GM23338 (cell line): ENCODE measurements at regions not wholly inside any gene's neighbourhood (a gene's known extent, or its start where the extent isn't known, plus 50 kb on each side); places are given as distances from the start of the nearest gene placed in this dataset.

Source experiments
- EZH2phosphoT487 ChIP-seq: fragments of 200-600 bp; sonication (generic); IDR thresholded peaks from one replicate; pipeline ENCODE4 v1.8.1; 2018; ENCODE audit warnings: antibody characterized with exemption; ENCODE audit not compliant: unreplicated experiment
- STAT1 ChIP-seq: IDR thresholded peaks from one replicate; pipeline ENCODE4 v1.6.1; 2016; ENCODE audit warnings: antibody characterized with exemption; ENCODE audit not compliant: unreplicated experiment
- ZNF114 ChIP-seq: fragments of 250-450 bp; sonication (Bioruptor Pico); IDR thresholded peaks from 2 replicates; pipeline ENCODE4 v1.5.0; 2020; ENCODE audit warnings: mild to moderate bottlenecking, moderate library complexity
- ZNF462 ChIP-seq: fragments of 250-450 bp; sonication (Bioruptor Pico); IDR thresholded peaks from 2 replicates; pipeline ENCODE4 v1.5.0; 2020; ENCODE audit warnings: mild to moderate bottlenecking, moderate library complexity
- TF ChIP-seq, protein P1 (sequence below): IDR thresholded peaks from one replicate; pipeline ENCODE4 v1.6.1; 2018; ENCODE audit warnings: antibody characterized with exemption; ENCODE audit not compliant: unreplicated experiment
- TF ChIP-seq, protein P2 (sequence below), 2 experiments: fragments of 200-600 bp in 1 of 2; sonication (generic) in 1 of 2; conservative IDR thresholded peaks; 2 replicates each; pipeline versions ENCODE4 v1.5.1 to v1.6.1; 2016 to 2017; ENCODE audit warnings: antibody characterized with exemption in 2 of 2, low read depth in 2 of 2, mild to moderate bottlenecking in 2 of 2, moderate library complexity in 1 of 2

- TF ChIP-seq ZNF462 (no peak), EZH2phosphoT487 (no peak), ZNF114 (no peak), STAT1 (no peak)
- TF ChIP-seq, protein P1, sequence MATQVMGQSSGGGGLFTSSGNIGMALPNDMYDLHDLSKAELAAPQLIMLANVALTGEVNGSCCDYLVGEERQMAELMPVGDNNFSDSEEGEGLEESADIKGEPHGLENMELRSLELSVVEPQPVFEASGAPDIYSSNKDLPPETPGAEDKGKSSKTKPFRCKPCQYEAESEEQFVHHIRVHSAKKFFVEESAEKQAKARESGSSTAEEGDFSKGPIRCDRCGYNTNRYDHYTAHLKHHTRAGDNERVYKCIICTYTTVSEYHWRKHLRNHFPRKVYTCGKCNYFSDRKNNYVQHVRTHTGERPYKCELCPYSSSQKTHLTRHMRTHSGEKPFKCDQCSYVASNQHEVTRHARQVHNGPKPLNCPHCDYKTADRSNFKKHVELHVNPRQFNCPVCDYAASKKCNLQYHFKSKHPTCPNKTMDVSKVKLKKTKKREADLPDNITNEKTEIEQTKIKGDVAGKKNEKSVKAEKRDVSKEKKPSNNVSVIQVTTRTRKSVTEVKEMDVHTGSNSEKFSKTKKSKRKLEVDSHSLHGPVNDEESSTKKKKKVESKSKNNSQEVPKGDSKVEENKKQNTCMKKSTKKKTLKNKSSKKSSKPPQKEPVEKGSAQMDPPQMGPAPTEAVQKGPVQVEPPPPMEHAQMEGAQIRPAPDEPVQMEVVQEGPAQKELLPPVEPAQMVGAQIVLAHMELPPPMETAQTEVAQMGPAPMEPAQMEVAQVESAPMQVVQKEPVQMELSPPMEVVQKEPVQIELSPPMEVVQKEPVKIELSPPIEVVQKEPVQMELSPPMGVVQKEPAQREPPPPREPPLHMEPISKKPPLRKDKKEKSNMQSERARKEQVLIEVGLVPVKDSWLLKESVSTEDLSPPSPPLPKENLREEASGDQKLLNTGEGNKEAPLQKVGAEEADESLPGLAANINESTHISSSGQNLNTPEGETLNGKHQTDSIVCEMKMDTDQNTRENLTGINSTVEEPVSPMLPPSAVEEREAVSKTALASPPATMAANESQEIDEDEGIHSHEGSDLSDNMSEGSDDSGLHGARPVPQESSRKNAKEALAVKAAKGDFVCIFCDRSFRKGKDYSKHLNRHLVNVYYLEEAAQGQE = no peak
- TF ChIP-seq, protein P2, sequence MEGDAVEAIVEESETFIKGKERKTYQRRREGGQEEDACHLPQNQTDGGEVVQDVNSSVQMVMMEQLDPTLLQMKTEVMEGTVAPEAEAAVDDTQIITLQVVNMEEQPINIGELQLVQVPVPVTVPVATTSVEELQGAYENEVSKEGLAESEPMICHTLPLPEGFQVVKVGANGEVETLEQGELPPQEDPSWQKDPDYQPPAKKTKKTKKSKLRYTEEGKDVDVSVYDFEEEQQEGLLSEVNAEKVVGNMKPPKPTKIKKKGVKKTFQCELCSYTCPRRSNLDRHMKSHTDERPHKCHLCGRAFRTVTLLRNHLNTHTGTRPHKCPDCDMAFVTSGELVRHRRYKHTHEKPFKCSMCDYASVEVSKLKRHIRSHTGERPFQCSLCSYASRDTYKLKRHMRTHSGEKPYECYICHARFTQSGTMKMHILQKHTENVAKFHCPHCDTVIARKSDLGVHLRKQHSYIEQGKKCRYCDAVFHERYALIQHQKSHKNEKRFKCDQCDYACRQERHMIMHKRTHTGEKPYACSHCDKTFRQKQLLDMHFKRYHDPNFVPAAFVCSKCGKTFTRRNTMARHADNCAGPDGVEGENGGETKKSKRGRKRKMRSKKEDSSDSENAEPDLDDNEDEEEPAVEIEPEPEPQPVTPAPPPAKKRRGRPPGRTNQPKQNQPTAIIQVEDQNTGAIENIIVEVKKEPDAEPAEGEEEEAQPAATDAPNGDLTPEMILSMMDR (conservative IDR thresholded peaks at IDR 0.05; ENCODE audit: low read depth in 2 of 2) = no peak
Observed at GRCh38 chr13:47213047-47213446, 316.2 kb upstream of the HTR2A start (continued).
